PC-3 (cell line): ENCODE measurements at regions not wholly inside any gene's neighbourhood (a gene's known extent, or its start where the extent isn't known, plus 50 kb on each side); places are given as distances from the start of the nearest gene placed in this dataset.
"Not testable (repeated sequence)": the region's sequence is repeated elsewhere in the genome, so short reads cannot be mapped to it uniquely, and the experiment has no call there.

Experiments
- ATAC-seq: fragments of 200-7000 bp; cut with Tn5 transposase; 2 replicates; pipeline ENCODE4 v1.9.1; 2020; ENCODE audit warnings: mild to moderate bottlenecking, moderate library complexity
- BruUV-seq: library from RNA; stranded (reverse); fragments of 400-500 nt; replicated peaks from 2 replicates; lab custom pipeline; 2021; lab: Mats Ljungman, UMichigan
- CTCF ChIA-PET: fragments of 300-600 bp; sonication (Branson Sonifier 250); formaldehyde crosslinking; loops from one replicate; lab custom pipeline; 2022; ENCODE audit warnings: antibody characterized with exemption; lab: Charles Lee
- POLR2A ChIA-PET: fragments of 300-600 bp; sonication (Branson Sonifier 250); formaldehyde crosslinking; loops from one replicate; lab custom pipeline; 2022; ENCODE audit warnings: antibody characterized with exemption; ENCODE audit not compliant: unreplicated experiment; lab: Charles Lee
- DNase-seq: peaks from one replicate; pipeline ENCODE4 v3.0.0-alpha.2; 2015
- H2AFZ ChIP-seq: fragments of 300-600 bp; sonication (generic); 2 replicates; pipeline ENCODE4 v1.6.0; 2016; ENCODE audit warnings: antibody characterized with exemption, low read length
- H3F3A ChIP-seq: fragments of 300-600 bp; sonication (generic); one replicate; pipeline ENCODE4 v1.6.0; 2017; ENCODE audit warnings: antibody characterized with exemption, low read length, control low read depth, mild to moderate bottlenecking; ENCODE audit not compliant: unreplicated experiment
- H3K27ac ChIP-seq: fragments of 300-600 bp; sonication (generic); 2 replicates; pipeline ENCODE4 v1.5.1; 2016; ENCODE audit warnings: mild to moderate bottlenecking, low read length
- H3K27me3 ChIP-seq: fragments of 300-600 bp; sonication (generic); 2 replicates; pipeline ENCODE4 v1.6.1; 2016; ENCODE audit warnings: low read length, mixed read lengths
- H3K36me3 ChIP-seq: fragments of 300-600 bp; sonication (generic); 2 replicates; pipeline ENCODE4 v1.6.1; 2016; ENCODE audit warnings: low read depth, mixed run types, low read length, mixed read lengths
- H3K4me1 ChIP-seq: fragments of 300-600 bp; sonication (generic); 2 replicates; pipeline ENCODE4 v1.5.1; 2016; ENCODE audit warnings: low read length; ENCODE audit not compliant: insufficient read depth
- H3K4me2 ChIP-seq: fragments of 300-600 bp; sonication (generic); 2 replicates; pipeline ENCODE4 v1.6.0; 2016; ENCODE audit warnings: low read length
- H3K4me3 ChIP-seq: fragments of 300-600 bp; sonication (generic); 2 replicates; pipeline ENCODE4 v1.5.1; 2016; ENCODE audit warnings: mild to moderate bottlenecking, low read length, mixed read lengths
- H3K79me2 ChIP-seq: fragments of 300-600 bp; sonication (generic); 2 replicates; pipeline ENCODE4 v1.6.1; 2017; ENCODE audit warnings: low read length, mixed read lengths
- H3K9ac ChIP-seq: fragments of 300-600 bp; sonication (generic); 2 replicates; pipeline ENCODE4 v1.6.0; 2016; ENCODE audit warnings: mild to moderate bottlenecking, low read length
- H3K9me2 ChIP-seq: fragments of 300-600 bp; sonication (generic); replicated peaks from 2 replicates; pipeline ENCODE4 v1.6.1; 2016; ENCODE audit warnings: mixed run types, low read length, mixed read lengths
- H3K9me3 ChIP-seq: fragments of 300-600 bp; sonication (generic); 2 replicates; pipeline ENCODE4 v1.6.1; 2016; ENCODE audit warnings: low read length, mixed read lengths
- H4K20me1 ChIP-seq: fragments of 300-600 bp; sonication (generic); 2 replicates; pipeline ENCODE4 v1.6.1; 2016; ENCODE audit warnings: low read length, mixed read lengths
- EZH2 ChIP-seq: fragments of 300-600 bp; sonication (generic); IDR thresholded peaks from one replicate; pipeline ENCODE4 v1.6.1; 2017; ENCODE audit warnings: antibody characterized with exemption, mild to moderate bottlenecking, low read length; ENCODE audit not compliant: unreplicated experiment
- EZH2phosphoT487 ChIP-seq: fragments of 300-600 bp; sonication (generic); IDR thresholded peaks from 2 replicates; pipeline ENCODE4 v1.6.1; 2018; ENCODE audit warnings: mild to moderate bottlenecking, antibody characterized with exemption, low read length, borderline replicate concordance
- intact Hi-C: fragments of 100-400 bp; cut with micrococcal nuclease; formaldehyde crosslinking; loops from 2 replicates; pipeline ENCODE4 v1.9.0; 2023
- TF ChIP-seq, protein P1 (sequence below): fragments of 300-600 bp; sonication (generic); conservative IDR thresholded peaks from 2 replicates; pipeline ENCODE4 v1.5.1; 2017; ENCODE audit warnings: antibody characterized with exemption, low read depth, mild to moderate bottlenecking, low read length

DNA sequence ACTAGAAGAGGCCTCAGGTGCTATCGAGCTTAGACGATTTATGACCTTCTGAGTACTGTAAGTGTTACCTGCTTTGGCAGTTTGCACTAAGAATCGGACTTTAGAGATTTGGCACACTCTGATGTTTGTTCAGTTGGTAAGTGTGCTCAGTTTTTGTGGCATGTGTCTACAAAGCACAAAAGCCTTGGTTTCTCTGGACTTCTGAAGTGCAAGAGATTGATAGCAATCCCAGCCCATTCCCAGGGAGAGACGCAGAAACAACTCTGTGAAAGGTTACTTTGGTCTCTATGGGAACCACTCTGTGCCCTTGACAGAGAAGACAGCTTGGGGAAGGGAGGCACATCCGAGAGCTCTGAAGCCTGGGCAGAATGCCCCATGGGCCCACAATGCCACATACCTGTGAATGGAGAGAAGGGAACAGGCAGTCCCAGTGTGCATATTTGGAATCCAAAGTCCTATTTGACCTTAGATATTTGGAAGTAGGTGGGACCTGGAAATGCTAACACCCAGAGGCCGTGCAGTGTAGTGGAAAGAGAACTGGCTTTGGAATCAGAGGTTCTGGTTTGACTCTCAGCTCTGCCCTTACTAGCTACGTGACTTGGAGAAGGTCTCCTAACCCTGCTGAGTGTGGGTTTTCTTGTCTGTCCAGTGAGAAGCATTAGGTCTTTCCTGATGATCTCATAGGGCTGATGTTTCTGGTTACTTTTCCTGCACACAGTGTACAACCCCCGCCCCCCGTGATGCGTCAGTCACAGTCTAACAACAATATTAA, 194.3 kb upstream of the VLDLR start:
- ChIA-PET CTCF (no interaction called here), POLR2A (no interaction called here)
- Histone ChIP-seq H2AFZ (no peak overlapping the region), H3K9ac (no peak overlapping the region), H3F3A (no peaks in the 10 kb centered on the region), H3K4me3 (no peak overlapping the region), H3K9me3 (no peaks in the 10 kb centered on the region), H4K20me1 (no peaks in the 10 kb centered on the region), H3K27me3 (no peaks in the 10 kb centered on the region), H3K36me3 (no peaks in the 10 kb centered on the region), H3K79me2 (no peaks in the 10 kb centered on the region), H3K4me2 (no peak overlapping the region), H3K9me2 (no peaks in the 10 kb centered on the region), H3K27ac (no peak overlapping the region), H3K4me1 (no peaks in the 10 kb centered on the region)
- intact Hi-C loops, result no loop called here
- no TSS peak for BruUV-seq
- ATAC-seq (no peak), DNase-seq (no peak)
- TF ChIP-seq EZH2, result no peak
- no peak for TF ChIP-seq EZH2phosphoT487
- TF ChIP-seq, protein P1, sequence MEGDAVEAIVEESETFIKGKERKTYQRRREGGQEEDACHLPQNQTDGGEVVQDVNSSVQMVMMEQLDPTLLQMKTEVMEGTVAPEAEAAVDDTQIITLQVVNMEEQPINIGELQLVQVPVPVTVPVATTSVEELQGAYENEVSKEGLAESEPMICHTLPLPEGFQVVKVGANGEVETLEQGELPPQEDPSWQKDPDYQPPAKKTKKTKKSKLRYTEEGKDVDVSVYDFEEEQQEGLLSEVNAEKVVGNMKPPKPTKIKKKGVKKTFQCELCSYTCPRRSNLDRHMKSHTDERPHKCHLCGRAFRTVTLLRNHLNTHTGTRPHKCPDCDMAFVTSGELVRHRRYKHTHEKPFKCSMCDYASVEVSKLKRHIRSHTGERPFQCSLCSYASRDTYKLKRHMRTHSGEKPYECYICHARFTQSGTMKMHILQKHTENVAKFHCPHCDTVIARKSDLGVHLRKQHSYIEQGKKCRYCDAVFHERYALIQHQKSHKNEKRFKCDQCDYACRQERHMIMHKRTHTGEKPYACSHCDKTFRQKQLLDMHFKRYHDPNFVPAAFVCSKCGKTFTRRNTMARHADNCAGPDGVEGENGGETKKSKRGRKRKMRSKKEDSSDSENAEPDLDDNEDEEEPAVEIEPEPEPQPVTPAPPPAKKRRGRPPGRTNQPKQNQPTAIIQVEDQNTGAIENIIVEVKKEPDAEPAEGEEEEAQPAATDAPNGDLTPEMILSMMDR, result no peak

DNA sequence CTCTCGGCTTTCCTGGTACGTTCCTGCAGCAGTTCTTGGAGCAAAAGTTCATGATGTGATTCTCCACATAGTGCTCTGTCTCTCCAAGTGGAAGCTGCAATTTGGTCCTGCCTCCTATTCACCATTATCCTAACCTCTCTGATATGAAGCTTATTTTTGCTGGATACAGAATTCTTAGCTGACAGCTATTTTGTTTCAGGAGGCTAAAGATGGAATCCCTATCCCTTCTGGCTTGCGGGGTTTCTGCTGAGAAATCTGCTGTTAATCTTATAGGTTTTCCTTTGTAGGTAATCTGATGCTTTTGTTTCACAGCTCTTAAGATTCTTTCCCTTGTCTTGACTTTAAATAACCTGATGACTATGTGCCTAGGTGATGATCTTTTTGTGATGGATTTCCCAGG, 181.6 kb upstream of the VLDLR start:
- no peaks in the 10 kb centered on the region for H3K27me3 ChIP-seq
- ATAC-seq, result no peak
- no peaks in the 10 kb centered on the region for H3K4me1 ChIP-seq
- ChIA-PET CTCF (no interaction called here), POLR2A (no interaction called here)
- H3K36me3 ChIP-seq, result no peaks in the 10 kb centered on the region
- intact Hi-C loops, result no loop called here
- BruUV-seq, result no TSS peak
- H3K79me2 ChIP-seq, result no peaks in the 10 kb centered on the region
- H3K9ac ChIP-seq, result no peak overlapping the region
- H3K9me2 ChIP-seq, result no peaks in the 10 kb centered on the region
- no peak for DNase-seq
- H3K4me2 ChIP-seq, result no peak overlapping the region
- H3K27ac ChIP-seq, result no peak overlapping the region
- no peaks in the 10 kb centered on the region for H3F3A ChIP-seq
- no peaks in the 10 kb centered on the region for H3K9me3 ChIP-seq
- no peak overlapping the region for H2AFZ ChIP-seq
- TF ChIP-seq EZH2, result no peak
- TF ChIP-seq, protein P1, result no peak
- TF ChIP-seq EZH2phosphoT487, result no peak
- H3K4me3 ChIP-seq, result no peak overlapping the region
- no peaks in the 10 kb centered on the region for H4K20me1 ChIP-seq

DNA sequence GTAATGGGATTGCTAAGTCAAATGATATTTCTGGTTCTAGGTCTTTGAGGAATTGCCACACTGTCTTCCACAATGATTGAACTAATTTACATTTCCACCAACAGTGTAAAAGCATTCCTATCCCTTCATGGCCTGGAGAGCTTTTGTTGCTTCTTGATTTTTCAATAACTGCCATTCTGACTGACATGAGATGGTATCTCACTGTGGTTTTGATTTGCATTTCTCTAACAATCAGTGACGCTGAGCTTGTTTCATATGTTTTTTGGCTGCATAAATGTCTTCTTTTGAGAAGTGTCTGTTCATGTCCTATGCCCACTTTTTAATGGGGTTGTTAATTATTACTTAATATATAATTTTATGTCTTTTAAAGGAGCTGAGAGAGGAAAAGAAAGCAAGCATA, 177.7 kb upstream of the VLDLR start:
- CTCF ChIA-PET, result not testable (repeated sequence)

More for the DNA sequence above, 177.7 kb upstream of the VLDLR start:
- H3K9ac ChIP-seq, H3K4me2 ChIP-seq, H3K9me2 ChIP-seq, H3K36me3 ChIP-seq, POLR2A ChIA-PET, H3K27ac ChIP-seq, H3K4me1 ChIP-seq, H3K9me3 ChIP-seq, H4K20me1 ChIP-seq, intact Hi-C loops, H3K79me2 ChIP-seq, DNase-seq, H3K4me3 ChIP-seq, H3K27me3 ChIP-seq, H3F3A ChIP-seq, H2AFZ ChIP-seq, ATAC-seq, BruUV-seq: not testable (repeated sequence)
